GM18870 (cell line): ENCODE measurements at regions not wholly inside any gene's neighbourhood (a gene's known extent, or its start where the extent isn't known, plus 50 kb on each side); places are given as distances from the start of the nearest gene placed in this dataset.

Experiments used
- ATAC-seq: cut with Tn5 transposase; IDR thresholded peaks from one replicate; pipeline ENCODE4 v1.9.1; 2021; ENCODE audit warnings: moderate library complexity; ENCODE audit not compliant: unreplicated experiment

DNA sequence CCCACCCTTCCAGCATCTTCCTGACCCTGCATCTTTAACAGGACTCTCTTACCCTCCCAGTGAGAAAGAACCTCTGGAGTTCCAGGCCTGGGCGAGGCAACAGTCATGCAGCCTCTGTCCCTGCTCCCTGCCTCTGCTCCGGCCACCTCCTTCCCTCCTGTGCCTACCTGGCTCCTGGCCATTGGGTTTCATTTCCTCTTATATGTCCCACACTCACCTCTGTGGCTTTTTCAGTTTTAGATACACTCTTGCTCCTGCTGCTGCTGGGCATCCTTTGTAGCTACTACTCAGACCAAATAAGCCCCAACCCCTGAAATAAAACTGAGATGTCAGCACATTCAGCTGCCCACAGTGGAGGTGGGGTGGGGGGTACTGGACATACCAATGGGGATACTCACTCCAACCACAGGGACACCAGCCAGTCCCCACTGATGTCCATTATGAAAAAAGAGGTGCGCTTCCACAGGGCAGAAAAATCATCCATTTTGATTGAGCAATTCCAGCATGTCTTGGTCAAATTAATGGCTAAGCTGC is 99.1 kb upstream of the NRXN3 start:
- no peak for ATAC-seq

DNA sequence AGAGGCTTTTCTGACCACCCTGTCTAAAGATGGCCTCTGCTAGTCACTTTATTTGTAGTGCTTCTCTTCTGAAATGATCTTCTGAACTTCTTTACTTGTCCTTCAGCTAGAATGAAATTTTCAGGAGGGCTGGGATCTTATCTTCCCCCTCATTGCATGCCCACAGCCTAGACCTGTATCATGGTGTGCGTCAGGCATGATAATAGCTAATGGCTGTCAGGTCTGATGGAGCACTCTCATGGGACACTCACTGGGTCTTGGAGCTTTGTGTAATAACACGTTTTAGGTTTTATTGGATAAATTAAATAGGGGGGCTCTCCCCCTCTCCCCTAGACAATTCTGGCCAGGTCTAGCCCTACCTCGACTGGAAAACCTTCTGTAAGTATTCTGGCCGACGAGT is 97.1 kb upstream of the NRXN3 start:
- no peak for ATAC-seq

DNA sequence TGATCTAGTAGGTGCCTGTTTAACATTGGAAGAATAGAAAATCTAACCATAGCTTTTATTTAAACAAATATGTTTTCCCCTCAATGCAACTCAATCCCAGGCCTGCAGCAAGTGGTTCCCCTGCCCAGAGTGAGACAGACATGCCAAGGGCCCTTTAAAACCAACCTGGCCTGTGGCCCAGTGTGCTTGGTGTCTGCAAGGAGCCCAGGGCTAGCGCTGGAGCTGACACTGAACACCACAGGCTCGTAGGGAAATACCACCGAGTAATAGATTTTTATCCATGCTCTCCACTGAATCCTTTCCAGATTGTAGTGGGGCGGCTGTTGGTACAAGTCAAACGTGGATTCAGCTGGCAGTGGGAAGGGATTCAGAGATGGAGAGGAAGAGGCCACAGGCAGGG is 95.6 kb upstream of the NRXN3 start:
- no peak for ATAC-seq

DNA sequence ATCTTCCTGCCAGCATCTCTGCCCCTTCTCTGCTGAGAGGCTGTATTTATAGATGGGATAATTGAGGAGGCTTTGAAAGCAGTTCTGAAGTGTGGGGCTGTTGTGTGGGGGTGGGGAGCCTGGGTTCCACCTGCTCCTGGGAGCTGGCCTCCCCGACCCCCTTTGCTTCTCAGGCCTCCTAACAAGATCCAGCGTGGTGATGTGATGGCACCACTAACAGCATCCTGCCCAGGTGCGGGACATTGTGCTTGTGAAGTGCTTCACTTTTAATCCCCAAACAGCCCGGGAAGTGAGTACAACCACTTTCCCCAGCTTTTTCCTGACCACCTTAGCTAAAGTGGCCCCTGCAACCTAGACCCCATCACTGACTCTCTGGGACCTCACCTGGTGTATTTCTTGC is 95.1 kb upstream of the NRXN3 start:
- no peak for ATAC-seq

DNA sequence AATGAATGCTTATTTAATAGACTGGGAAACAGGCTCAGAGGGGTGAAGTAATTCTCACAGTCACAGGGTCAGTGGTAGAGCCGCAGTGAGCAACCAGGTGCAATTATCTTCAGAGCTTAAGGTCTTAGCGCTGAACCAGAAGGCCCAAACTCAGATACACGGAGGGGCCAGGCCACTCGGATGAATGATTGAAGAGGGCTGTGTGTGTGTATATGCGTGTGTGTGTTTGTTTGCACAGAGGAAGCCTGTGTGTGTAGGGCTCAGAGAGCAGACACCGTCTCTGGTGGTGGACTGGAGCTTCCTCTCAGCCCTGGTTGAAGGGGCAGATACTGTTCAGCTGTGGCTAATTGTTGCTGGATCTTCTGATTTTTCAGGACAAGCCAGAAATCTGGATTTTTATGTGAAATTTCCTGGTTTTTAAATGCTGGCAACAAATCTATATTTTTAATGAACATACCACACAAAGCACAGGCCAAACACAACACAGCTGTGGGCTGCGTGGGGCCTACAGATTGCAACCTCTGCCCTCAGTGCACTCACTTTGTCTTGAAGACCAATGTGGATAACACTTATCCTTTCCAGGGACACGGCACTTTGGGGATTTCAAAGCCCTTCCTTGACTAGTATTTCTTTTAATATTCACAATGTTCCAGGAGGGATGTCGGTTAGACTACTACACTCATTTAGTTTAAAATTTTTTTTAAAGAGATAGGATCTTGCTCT is 94.5 kb upstream of the NRXN3 start:
- ATAC-seq: no peak

DNA sequence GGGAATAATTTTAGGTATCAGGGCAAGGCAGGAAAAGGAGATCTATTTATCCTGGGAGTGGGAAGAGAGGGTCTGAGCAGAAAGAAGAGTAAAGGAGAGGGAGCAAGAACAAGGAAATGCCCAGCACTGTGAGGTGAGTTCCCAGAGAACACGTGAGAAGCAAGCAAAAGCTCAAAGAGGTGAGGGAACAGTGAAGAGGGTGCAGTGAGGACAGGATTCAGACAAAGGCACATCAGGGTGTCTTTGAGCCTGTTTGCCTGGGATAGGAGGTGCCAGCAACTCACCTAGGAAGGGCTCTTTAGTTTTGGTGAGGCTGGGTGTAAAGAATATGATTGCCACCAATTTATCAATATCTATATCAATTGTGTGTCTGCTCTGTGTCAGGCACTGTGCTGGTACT is 88.9 kb upstream of the NRXN3 start:
- no peak for ATAC-seq

DNA sequence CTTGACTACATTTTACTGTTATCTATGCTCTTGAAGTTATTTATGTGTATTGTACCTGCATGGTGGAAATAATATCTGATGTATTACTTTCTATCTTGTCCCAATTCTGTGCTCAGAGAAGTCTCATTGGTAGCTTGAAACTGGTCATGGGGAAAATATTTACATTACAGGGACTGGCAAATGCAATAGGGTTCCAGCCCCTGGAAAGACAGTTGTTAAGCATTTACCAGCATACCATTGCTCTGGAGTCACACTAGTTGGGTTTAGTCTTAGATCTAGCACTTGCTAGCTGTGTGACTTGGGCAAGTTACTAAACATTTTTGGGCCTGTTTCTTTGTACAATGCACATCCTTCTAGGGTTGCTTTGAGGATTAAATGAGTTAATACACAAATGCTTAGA is 86.3 kb upstream of the NRXN3 start:
- no peak for ATAC-seq

DNA sequence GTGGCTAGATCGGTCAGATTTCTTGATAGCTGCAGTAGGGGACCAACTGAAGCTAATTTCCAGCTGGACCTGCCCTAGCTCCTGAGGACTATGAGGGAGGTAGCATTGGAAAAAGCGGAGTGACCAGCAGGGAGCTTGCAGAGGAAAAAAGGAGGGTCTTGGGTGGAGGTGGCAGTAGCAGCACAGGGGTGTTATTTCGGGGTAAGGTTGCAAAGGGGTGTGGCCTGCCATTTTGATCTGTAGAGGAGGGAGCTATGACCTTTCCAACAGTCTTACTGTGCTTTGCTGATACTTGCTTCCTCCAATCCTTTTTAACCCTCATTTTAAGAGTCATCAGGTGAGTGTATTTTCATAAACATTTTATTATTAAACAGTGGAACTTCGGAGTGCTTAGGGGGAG is 83.8 kb upstream of the NRXN3 start:
- ATAC-seq: no peak

DNA sequence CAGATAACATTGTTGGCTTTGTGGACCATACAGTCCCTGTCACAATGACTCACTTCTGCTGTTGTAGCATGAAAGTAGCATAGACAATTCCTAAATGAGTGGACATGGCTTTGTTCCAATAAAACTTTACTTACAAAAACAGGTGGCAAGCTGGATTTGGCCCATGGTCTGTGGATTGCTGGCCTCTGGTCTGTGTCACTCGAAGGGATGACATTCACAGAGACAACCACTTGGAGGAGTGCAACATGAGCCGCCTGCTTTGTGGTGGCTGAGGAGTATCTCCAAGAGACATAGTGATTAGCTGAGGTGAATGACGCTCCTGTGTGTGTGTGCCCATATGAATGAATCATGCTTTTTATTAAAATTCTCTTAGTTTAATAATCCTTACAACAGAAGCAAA is 81.3 kb upstream of the NRXN3 start:
- no peak for ATAC-seq

DNA sequence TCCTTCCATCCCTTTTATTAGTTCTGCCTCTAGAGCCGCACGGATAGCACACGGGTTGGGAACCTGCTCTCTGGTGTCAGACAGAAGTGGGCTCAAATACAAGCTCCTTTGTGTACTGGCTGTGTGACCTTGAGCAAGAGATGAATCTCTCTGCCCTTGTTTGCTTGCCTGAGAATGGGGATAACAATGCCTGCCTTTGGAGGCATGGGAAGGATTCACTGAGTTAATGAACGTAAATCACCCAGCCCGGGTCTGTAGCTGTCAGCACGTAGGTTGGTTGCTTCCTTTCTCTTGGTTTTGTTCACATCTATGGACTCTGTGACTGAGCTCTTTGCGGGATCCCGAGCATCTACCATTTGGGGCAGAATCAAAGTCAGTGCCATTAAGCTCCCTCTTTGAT is 79.3 kb upstream of the NRXN3 start:
- no peak for ATAC-seq

DNA sequence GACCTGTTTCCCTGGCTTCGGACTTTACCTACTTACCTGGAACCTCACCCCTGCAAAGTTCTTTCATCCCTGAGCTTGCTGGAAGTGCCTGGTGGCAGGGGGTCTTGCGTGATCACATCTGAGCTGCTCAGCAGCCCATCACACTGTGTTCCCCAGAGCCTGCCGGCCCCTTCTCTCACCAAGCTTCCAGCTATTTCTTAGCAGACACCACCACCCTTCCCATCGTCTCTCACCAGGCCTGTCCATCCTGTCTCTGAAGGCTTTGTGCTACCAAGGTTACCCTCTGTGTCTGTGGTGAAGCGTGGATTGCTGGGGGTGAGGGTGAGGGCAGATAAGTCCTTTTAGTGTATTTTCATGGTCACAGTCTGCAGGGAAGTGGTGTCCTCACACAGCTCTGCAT is 78.8 kb upstream of the NRXN3 start:
- no peak for ATAC-seq

DNA sequence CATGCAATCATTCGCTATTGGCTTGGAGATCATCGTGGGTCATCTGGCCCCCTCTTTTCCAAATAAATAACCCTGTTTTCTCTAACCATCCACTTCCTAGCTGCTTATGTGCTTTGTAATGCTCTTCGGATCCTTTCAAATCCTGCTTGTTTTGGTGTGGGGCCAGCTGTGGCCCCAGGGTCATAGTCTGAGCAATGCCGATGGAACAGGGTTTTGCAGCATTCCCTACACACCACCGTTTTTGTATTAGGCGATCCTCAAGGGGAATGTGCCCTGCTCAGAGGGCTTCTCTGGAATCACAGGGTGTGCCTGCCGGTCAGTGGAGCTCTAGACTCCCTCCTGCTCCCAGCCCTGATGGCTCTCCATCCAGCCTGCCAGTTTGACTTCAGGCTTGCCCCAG is 78.1 kb upstream of the NRXN3 start:
- no peak for ATAC-seq

DNA sequence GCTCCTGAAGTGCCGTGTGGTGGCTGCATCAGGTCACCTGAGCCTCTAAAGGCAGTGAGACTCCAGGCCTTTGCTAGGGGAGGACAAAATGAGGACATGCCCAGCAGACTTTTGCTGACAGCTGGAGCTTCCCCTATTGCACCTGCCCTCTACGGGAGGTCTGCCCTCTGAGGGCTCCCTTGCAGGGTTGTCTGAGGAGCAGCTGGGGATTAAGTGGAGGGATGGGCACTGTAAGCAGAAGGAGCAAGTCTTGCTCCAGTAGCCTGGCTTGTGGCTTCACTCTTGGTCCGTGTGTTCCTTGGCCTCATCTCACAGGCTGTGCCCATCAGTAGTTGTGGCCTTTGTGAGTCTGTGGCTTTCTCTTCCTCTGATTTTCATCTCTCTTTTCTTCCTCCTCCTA is 66.9 kb upstream of the NRXN3 start:
- ATAC-seq: no peak

DNA sequence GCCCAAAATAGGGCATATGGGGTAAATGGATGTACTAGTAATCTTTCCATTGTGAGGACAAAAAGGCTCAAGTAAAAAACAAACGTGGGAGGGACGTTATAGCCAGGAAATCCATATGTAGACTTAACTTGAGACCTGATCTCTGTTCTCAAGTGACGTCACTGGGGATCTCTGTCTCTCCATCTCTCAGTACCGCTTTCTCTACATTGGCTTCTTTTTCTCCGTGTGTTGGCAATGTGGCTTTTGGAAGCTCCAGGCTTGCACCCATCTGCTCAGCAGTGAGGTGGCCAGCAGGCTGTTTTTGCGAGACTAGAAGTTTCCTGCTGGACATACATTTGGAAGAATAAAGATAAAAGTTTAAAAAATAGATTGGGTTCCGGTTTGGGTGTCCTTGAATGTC is 66.0 kb upstream of the NRXN3 start:
- ATAC-seq: no peak

DNA sequence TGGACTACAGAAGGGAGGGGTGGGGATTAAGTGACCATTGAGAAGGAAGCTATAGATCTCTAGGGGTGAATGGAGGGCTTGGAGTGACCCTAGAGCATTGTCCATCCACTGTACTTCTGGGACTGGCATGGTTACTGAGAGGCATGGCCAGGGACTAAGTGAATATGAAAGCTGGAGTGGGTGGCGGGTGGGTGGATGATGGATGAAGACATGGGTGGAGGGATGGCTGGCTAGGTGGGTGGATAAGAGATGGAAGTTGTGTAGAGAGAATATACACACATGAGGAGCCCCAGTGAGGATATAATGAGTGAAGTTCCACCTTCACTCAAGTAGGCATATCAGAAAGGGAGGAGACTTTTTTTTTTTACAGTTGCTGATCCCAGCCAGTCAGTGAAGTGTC is 65.5 kb upstream of the NRXN3 start:
- ATAC-seq: no peak

DNA sequence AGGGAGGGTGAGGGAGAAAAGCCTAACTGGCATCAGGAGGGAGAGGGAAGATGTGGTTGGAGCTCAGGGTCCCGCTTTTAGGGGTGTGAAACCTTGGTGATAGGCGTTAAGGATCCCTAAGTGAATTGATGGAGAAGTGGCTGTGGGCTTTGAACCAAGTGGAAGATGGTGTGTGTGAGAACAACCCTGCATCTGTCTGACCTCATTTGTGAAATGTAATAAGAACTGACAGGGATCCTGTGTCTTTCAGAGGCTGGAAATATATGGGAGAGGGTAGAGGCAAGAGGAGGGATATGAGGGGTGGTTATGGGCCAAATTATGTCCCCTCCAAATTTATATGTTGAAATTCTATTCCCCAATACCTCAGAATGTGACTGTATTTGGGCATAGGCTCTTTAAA is 63.8 kb upstream of the NRXN3 start:
- no peak for ATAC-seq

DNA sequence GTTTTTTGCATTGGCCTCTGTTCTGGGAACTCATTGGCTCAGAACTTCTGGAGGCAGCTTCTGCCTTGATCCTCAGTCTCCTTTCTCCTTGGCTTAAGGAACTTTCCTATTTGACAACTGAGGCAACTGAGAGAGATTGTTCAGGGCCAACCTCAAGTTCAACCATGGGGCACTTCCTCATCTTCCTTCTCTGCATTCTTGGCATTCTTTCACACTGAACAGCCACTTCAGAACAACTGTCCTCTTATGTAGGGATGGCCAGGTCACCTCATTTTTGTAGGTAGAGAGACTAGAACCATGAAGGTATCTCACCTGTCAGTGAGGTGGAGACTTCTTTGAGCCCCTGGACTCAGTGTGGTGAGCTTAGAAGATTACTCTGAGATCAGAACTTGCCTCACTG is 63.0 kb upstream of the NRXN3 start:
- no peak for ATAC-seq

DNA sequence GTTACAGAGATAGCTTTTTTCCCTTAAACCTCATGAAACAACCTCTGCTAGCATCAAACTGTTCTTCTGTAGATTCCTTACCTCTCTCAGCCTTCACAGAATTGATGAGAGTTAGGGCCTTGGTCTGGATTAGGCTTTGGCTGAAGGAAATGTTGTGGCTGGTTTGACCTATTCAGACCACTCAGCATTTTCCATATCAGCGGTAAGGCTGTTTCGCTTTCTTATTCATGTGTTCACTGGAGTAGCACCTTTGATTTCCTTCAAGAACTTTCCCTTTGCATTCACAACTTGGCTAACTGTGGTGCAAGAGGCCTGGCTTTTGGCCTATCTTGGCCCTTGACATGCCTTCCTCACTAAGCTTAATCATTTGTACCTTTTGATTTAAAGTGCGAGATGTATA is 50.7 kb upstream of the NRXN3 start:
- ATAC-seq: no peak
